GM23338 (cell line): ENCODE measurements at regions not wholly inside any gene's neighbourhood (a gene's known extent, or its start where the extent isn't known, plus 50 kb on each side); places are given as distances from the start of the nearest gene placed in this dataset.

Experiments used
- ATAC-seq: fragments of 200-7000 bp; cut with Tn5 transposase; 3 replicates; pipeline ENCODE4 v1.9.1; 2020
- DNase-seq: peaks from one replicate; pipeline ENCODE4 v3.0.0-alpha.2; 2015; ENCODE audit warnings: low spot score
- H2AFZ ChIP-seq: fragments of 200-600 bp; sonication (generic); 2 replicates; pipeline ENCODE4 v1.8.0; 2016; ENCODE audit warnings: antibody characterized with exemption, mild to moderate bottlenecking, moderate library complexity
- H3F3A ChIP-seq: fragments of 200-600 bp; sonication (generic); replicated peaks from 2 replicates; pipeline ENCODE4 v1.8.0; 2017; ENCODE audit warnings: antibody characterized with exemption, mixed run types, low read depth
- H3K27ac ChIP-seq: fragments of 200-600 bp; sonication (generic); 2 replicates; pipeline ENCODE4 v1.6.1; 2016; ENCODE audit warnings: low read depth
- H3K27me3 ChIP-seq: fragments of 200-600 bp; sonication (generic); 2 replicates; pipeline ENCODE4 v1.8.0; 2016; ENCODE audit warnings: mild to moderate bottlenecking, mixed run types, moderate library complexity; ENCODE audit not compliant: insufficient read depth
- H3K36me3 ChIP-seq: fragments of 200-600 bp; sonication (generic); 2 replicates; pipeline ENCODE4 v1.8.0; 2016; ENCODE audit warnings: mild to moderate bottlenecking; ENCODE audit not compliant: insufficient read depth
- H3K4me1 ChIP-seq: fragments of 200-600 bp; sonication (generic); 2 replicates; pipeline ENCODE4 v1.8.0; 2016; ENCODE audit warnings: mild to moderate bottlenecking, moderate library complexity; ENCODE audit not compliant: insufficient read depth
- H3K4me2 ChIP-seq: fragments of 200-600 bp; sonication (generic); 2 replicates; pipeline ENCODE4 v1.7.1; 2017; ENCODE audit warnings: mixed run types
- H3K4me3 ChIP-seq: fragments of 200-600 bp; sonication (generic); 2 replicates; pipeline ENCODE4 v1.6.1; 2016; ENCODE audit warnings: mixed run types
- H3K79me2 ChIP-seq: fragments of 200-600 bp; sonication (generic); replicated peaks from 2 replicates; pipeline ENCODE4 v1.8.0; 2017; ENCODE audit warnings: mild to moderate bottlenecking; ENCODE audit not compliant: insufficient read depth
- H3K9me2 ChIP-seq: fragments of 200-600 bp; sonication (generic); 2 replicates; pipeline ENCODE4 v1.8.0; 2017; ENCODE audit not compliant: insufficient read depth
- H4K20me1 ChIP-seq: fragments of 200-600 bp; sonication (generic); replicated peaks from 2 replicates; pipeline ENCODE4 v1.8.0; 2017; ENCODE audit warnings: mild to moderate bottlenecking; ENCODE audit not compliant: insufficient read depth
- H3K27ac Mint-ChIP-seq: 2 replicates; pipeline ENCODE4 v1.8.0; 2020; ENCODE audit warnings: inconsistent platforms, mild to moderate bottlenecking, moderate library complexity, mixed read lengths
- H3K27me3 Mint-ChIP-seq: 3 replicates; pipeline ENCODE4 v1.8.0; 2022; ENCODE audit warnings: low read depth, mild to moderate bottlenecking, moderate library complexity, mixed read lengths, inconsistent platforms; ENCODE audit not compliant: insufficient read depth, poor library complexity
- H3K36me3 Mint-ChIP-seq: 3 replicates; pipeline ENCODE4 v1.8.0; 2021; ENCODE audit warnings: low read depth, mild to moderate bottlenecking, inconsistent platforms, moderate library complexity, mixed read lengths
- H3K4me1 Mint-ChIP-seq: 3 replicates; pipeline ENCODE4 v1.8.0; 2020; ENCODE audit warnings: mild to moderate bottlenecking, inconsistent platforms, mixed read lengths
- H3K4me3 Mint-ChIP-seq: 3 replicates; pipeline ENCODE4 v1.8.0; 2021; ENCODE audit warnings: moderate library complexity, mild to moderate bottlenecking, inconsistent platforms, mixed read lengths
- H3K9me3 Mint-ChIP-seq: 3 replicates; pipeline ENCODE4 v1.8.0; 2020; ENCODE audit warnings: moderate library complexity, mild to moderate bottlenecking, inconsistent platforms, mixed read lengths
- CREB1 ChIP-seq: fragments of 250-450 bp; sonication (Bioruptor Pico); IDR thresholded peaks from 2 replicates; pipeline ENCODE4 v1.5.0; 2020; ENCODE audit warnings: low read depth, mild to moderate bottlenecking, moderate library complexity
- EZH2 ChIP-seq: fragments of 200-600 bp; sonication (generic); IDR thresholded peaks from one replicate; pipeline ENCODE4 v1.8.0; 2017; ENCODE audit warnings: antibody characterized with exemption, mild to moderate bottlenecking, low read depth; ENCODE audit not compliant: unreplicated experiment
- EZH2phosphoT487 ChIP-seq: fragments of 200-600 bp; sonication (generic); IDR thresholded peaks from one replicate; pipeline ENCODE4 v1.8.1; 2018; ENCODE audit warnings: antibody characterized with exemption; ENCODE audit not compliant: unreplicated experiment
- JUNB ChIP-seq: IDR thresholded peaks from one replicate; pipeline ENCODE4 v1.6.1; 2016; ENCODE audit warnings: antibody characterized with exemption; ENCODE audit not compliant: unreplicated experiment
- NANOG ChIP-seq: IDR thresholded peaks from 2 replicates; pipeline ENCODE4 v1.6.1; 2016; ENCODE audit warnings: antibody characterized with exemption, borderline replicate concordance
- POLR2AphosphoS5 ChIP-seq: IDR thresholded peaks from 2 replicates; pipeline ENCODE4 v1.6.1; 2016; ENCODE audit warnings: antibody characterized with exemption, low read depth
- STAT1 ChIP-seq: IDR thresholded peaks from one replicate; pipeline ENCODE4 v1.6.1; 2016; ENCODE audit warnings: antibody characterized with exemption; ENCODE audit not compliant: unreplicated experiment
- ZNF114 ChIP-seq: fragments of 250-450 bp; sonication (Bioruptor Pico); IDR thresholded peaks from 2 replicates; pipeline ENCODE4 v1.5.0; 2020; ENCODE audit warnings: mild to moderate bottlenecking, moderate library complexity
- ZNF331 ChIP-seq: fragments of 250-450 bp; sonication (Bioruptor Pico); IDR thresholded peaks from 2 replicates; pipeline ENCODE4 v1.5.0; 2020; ENCODE audit warnings: low read depth, mild to moderate bottlenecking, moderate library complexity
- TF ChIP-seq, protein P1 (sequence below): IDR thresholded peaks from one replicate; pipeline ENCODE4 v1.6.1; 2018; ENCODE audit warnings: antibody characterized with exemption; ENCODE audit not compliant: unreplicated experiment
- TF ChIP-seq, protein P2 (sequence below): IDR thresholded peaks from 2 replicates; pipeline ENCODE4 v1.6.1; 2016; ENCODE audit warnings: antibody characterized with exemption
- TF ChIP-seq, protein P3 (sequence below), 2 experiments: fragments of 200-600 bp in 1 of 2; sonication (generic) in 1 of 2; conservative IDR thresholded peaks; 2 replicates each; pipeline versions ENCODE4 v1.5.1 to v1.6.1; 2016 to 2017; ENCODE audit warnings: antibody characterized with exemption in 2 of 2, low read depth in 2 of 2, mild to moderate bottlenecking in 2 of 2, moderate library complexity in 1 of 2
- TF ChIP-seq, protein P4 (sequence below): fragments of 250-450 bp; sonication (Bioruptor Pico); IDR thresholded peaks from 2 replicates; pipeline ENCODE4 v1.5.0; 2020; ENCODE audit warnings: mild to moderate bottlenecking, moderate library complexity

DNA sequence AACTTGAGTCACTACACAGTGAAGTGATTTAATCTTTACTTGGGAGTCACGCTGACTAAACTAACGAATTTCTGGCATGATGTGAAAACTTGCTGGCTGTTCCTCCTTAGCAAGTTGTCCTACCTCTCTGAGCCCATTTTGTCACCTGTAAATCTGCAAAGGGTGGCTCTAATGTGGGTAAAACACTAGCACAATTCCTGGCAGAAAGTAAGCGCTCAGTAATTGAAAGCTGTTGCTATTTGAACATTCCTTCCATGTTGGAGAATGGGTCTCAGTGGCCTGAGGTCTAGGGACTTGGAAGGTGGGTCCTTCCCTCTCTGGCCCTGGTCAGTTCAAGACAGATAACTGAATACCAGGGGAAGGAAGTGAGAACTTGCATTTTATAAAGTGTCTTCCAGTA lies 309.0 kb upstream of the PROX1 start:
- H3K9me2 ChIP-seq, result 0 out of 2 replicates have a peak, but pooled peaks cover 4% of the 10 kb centered on the region
- H3F3A ChIP-seq, result no peaks in the 10 kb centered on the region
- H3K4me1 Mint-ChIP-seq, result no peaks in the 10 kb centered on the region

More for the DNA sequence above, 309.0 kb upstream of the PROX1 start:
- peaks cover 4% of the 10 kb centered on the region; the same call in 2 of the 3 replicates for H3K9me3 Mint-ChIP-seq
- Histone ChIP-seq H3K4me1 (no peaks in the 10 kb centered on the region), H3K36me3 (no peaks in the 10 kb centered on the region), H3K4me3 (no peak overlapping the region), H3K27ac (no peak overlapping the region), H3K27me3 (no peaks in the 10 kb centered on the region), H3K4me2 (no peak overlapping the region), H3K79me2 (no peaks in the 10 kb centered on the region), H2AFZ (no peak overlapping the region), H4K20me1 (no peaks in the 10 kb centered on the region)
- no peak for DNase-seq
- no peak for ATAC-seq
- H3K4me3 Mint-ChIP-seq, result no peak overlapping the region
- H3K36me3 Mint-ChIP-seq, result no peaks in the 10 kb centered on the region
- TF ChIP-seq STAT1 (no peak), JUNB (no peak), EZH2phosphoT487 (no peak), CREB1 (CRISPR knock-in tag) (no peak), EZH2 (no peak), ZNF114 (no peak), ZNF331 (CRISPR knock-in tag) (no peak), POLR2AphosphoS5 (no peak), NANOG (no peak)
- TF ChIP-seq, protein P1, sequence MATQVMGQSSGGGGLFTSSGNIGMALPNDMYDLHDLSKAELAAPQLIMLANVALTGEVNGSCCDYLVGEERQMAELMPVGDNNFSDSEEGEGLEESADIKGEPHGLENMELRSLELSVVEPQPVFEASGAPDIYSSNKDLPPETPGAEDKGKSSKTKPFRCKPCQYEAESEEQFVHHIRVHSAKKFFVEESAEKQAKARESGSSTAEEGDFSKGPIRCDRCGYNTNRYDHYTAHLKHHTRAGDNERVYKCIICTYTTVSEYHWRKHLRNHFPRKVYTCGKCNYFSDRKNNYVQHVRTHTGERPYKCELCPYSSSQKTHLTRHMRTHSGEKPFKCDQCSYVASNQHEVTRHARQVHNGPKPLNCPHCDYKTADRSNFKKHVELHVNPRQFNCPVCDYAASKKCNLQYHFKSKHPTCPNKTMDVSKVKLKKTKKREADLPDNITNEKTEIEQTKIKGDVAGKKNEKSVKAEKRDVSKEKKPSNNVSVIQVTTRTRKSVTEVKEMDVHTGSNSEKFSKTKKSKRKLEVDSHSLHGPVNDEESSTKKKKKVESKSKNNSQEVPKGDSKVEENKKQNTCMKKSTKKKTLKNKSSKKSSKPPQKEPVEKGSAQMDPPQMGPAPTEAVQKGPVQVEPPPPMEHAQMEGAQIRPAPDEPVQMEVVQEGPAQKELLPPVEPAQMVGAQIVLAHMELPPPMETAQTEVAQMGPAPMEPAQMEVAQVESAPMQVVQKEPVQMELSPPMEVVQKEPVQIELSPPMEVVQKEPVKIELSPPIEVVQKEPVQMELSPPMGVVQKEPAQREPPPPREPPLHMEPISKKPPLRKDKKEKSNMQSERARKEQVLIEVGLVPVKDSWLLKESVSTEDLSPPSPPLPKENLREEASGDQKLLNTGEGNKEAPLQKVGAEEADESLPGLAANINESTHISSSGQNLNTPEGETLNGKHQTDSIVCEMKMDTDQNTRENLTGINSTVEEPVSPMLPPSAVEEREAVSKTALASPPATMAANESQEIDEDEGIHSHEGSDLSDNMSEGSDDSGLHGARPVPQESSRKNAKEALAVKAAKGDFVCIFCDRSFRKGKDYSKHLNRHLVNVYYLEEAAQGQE, result no peak
- TF ChIP-seq, protein P2, sequence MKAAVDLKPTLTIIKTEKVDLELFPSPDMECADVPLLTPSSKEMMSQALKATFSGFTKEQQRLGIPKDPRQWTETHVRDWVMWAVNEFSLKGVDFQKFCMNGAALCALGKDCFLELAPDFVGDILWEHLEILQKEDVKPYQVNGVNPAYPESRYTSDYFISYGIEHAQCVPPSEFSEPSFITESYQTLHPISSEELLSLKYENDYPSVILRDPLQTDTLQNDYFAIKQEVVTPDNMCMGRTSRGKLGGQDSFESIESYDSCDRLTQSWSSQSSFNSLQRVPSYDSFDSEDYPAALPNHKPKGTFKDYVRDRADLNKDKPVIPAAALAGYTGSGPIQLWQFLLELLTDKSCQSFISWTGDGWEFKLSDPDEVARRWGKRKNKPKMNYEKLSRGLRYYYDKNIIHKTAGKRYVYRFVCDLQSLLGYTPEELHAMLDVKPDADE, result no peak
- TF ChIP-seq, protein P3, sequence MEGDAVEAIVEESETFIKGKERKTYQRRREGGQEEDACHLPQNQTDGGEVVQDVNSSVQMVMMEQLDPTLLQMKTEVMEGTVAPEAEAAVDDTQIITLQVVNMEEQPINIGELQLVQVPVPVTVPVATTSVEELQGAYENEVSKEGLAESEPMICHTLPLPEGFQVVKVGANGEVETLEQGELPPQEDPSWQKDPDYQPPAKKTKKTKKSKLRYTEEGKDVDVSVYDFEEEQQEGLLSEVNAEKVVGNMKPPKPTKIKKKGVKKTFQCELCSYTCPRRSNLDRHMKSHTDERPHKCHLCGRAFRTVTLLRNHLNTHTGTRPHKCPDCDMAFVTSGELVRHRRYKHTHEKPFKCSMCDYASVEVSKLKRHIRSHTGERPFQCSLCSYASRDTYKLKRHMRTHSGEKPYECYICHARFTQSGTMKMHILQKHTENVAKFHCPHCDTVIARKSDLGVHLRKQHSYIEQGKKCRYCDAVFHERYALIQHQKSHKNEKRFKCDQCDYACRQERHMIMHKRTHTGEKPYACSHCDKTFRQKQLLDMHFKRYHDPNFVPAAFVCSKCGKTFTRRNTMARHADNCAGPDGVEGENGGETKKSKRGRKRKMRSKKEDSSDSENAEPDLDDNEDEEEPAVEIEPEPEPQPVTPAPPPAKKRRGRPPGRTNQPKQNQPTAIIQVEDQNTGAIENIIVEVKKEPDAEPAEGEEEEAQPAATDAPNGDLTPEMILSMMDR (conservative IDR thresholded peaks at IDR 0.05; ENCODE audit: low read depth in 2 of 2), result no peak
- TF ChIP-seq, protein P4, sequence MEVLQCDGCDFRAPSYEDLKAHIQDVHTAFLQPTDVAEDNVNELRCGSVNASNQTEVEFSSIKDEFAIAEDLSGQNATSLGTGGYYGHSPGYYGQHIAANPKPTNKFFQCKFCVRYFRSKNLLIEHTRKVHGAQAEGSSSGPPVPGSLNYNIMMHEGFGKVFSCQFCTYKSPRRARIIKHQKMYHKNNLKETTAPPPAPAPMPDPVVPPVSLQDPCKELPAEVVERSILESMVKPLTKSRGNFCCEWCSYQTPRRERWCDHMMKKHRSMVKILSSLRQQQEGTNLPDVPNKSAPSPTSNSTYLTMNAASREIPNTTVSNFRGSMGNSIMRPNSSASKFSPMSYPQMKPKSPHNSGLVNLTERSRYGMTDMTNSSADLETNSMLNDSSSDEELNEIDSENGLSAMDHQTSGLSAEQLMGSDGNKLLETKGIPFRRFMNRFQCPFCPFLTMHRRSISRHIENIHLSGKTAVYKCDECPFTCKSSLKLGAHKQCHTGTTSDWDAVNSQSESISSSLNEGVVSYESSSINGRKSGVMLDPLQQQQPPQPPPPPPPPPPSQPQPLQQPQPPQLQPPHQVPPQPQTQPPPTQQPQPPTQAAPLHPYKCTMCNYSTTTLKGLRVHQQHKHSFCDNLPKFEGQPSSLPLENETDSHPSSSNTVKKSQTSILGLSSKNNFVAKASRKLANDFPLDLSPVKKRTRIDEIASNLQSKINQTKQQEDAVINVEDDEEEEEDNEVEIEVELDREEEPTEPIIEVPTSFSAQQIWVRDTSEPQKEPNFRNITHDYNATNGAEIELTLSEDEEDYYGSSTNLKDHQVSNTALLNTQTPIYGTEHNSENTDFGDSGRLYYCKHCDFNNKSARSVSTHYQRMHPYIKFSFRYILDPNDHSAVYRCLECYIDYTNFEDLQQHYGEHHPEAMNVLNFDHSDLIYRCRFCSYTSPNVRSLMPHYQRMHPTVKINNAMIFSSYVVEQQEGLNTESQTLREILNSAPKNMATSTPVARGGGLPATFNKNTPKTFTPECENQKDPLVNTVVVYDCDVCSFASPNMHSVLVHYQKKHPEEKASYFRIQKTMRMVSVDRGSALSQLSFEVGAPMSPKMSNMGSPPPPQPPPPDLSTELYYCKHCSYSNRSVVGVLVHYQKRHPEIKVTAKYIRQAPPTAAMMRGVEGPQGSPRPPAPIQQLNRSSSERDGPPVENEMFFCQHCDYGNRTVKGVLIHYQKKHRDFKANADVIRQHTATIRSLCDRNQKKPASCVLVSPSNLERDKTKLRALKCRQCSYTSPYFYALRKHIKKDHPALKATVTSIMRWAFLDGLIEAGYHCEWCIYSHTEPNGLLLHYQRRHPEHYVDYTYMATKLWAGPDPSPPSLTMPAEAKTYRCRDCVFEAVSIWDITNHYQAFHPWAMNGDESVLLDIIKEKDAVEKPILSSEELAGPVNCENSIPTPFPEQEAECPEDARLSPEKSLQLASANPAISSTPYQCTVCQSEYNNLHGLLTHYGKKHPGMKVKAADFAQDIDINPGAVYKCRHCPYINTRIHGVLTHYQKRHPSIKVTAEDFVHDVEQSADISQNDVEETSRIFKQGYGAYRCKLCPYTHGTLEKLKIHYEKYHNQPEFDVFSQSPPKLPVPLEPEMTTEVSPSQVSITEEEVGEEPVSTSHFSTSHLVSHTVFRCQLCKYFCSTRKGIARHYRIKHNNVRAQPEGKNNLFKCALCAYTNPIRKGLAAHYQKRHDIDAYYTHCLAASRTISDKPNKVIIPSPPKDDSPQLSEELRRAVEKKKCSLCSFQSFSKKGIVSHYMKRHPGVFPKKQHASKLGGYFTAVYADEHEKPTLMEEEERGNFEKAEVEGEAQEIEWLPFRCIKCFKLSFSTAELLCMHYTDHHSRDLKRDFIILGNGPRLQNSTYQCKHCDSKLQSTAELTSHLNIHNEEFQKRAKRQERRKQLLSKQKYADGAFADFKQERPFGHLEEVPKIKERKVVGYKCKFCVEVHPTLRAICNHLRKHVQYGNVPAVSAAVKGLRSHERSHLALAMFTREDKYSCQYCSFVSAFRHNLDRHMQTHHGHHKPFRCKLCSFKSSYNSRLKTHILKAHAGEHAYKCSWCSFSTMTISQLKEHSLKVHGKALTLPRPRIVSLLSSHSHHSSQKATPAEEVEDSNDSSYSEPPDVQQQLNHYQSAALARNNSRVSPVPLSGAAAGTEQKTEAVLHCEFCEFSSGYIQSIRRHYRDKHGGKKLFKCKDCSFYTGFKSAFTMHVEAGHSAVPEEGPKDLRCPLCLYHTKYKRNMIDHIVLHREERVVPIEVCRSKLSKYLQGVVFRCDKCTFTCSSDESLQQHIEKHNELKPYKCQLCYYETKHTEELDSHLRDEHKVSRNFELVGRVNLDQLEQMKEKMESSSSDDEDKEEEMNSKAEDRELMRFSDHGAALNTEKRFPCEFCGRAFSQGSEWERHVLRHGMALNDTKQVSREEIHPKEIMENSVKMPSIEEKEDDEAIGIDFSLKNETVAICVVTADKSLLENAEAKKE (CRISPR knock-in tag), result no peak
- H3K27me3 Mint-ChIP-seq, result no peaks in the 10 kb centered on the region
- no peak overlapping the region for H3K27ac Mint-ChIP-seq
